ENCODE measurements at regions not wholly inside any gene's neighbourhood (a gene's known extent, or its start where the extent isn't known, plus 50 kb on each side); places are given as distances from the start of the nearest gene placed in this dataset.
A peak's percentile ranks its signal among the peaks of the same experiment; 100 is the strongest.

DNA sequence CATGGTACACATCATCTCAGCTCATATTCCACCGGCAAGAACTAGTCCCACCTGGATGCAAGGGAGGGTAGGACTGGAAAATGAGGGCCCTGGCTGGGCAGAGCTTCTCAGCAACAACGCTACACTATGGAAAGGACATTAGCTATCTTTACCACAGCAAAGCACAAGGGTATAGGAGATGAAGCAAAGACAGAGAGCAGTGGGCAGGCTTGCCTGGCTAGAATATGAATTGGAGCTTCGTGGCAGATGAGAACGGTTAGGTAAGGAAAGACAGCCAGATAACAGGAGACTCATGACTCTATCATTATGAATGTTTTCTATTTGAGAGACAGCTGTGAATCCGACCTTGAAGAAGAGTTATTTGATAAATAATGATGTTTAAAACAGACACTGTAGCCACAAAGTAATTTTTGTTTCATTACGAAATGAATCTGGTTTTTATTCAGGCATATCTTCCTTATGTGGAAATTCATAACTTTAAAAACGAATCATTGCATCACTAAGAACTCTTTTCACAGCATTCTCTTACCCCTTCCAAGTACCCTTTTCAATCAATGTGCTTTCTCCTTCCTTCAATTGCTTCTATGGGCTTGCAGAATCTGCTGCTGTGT, 59.1 kb upstream of the PCED1B start:
- no peak for FAIRE-seq
- no peak for TF ChIP-seq POLR2A (IDR thresholded peaks at IDR 0.05; ENCODE audit: low read depth, low read length)
- no peak for TF ChIP-seq POLR2AphosphoS5 (IDR thresholded peaks at IDR 0.05; ENCODE audit: low read depth, low read length)
- no peak for TF ChIP-seq POU2F2 (IDR thresholded peaks at IDR 0.05; ENCODE audit: low read depth, low read length)
- TF ChIP-seq SPI1 (IDR thresholded peaks at IDR 0.05; ENCODE audit: low read depth, low read length): no peak
- no peak for TF ChIP-seq PAX5 (IDR thresholded peaks at IDR 0.05; ENCODE audit: insufficient read depth, low read length, severe bottlenecking)
- no peak for TF ChIP-seq TAF1 (IDR thresholded peaks at IDR 0.05; ENCODE audit: low read depth, low read length)
- no peak for DNase-seq (ENCODE audit: insufficient read length, low spot score)

DNA sequence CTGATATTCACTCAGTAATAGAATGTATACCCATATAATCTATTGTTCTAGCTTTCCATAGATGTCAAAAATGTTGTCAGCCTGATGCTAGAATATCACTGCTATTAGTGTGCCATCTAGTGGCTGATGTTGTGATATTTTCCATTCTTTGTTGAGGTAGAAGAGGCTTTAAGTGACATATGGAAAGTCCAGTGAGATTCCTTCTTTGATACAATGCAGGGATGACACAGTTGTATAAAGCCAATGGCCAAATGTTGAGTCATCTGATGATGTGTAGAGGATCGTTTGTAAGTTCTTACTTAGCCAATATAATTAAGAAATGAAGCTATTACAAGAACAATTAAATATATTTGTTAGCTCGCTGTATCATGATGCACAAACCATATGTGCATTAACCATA, 58.1 kb upstream of the PCED1B start:
- TF ChIP-seq POLR2AphosphoS5 (IDR thresholded peaks at IDR 0.05; ENCODE audit: low read depth, low read length): no peak
- TF ChIP-seq POU2F2 (IDR thresholded peaks at IDR 0.05; ENCODE audit: low read depth, low read length): no peak
- no peak for TF ChIP-seq SPI1 (IDR thresholded peaks at IDR 0.05; ENCODE audit: low read depth, low read length)
- TF ChIP-seq POLR2A (IDR thresholded peaks at IDR 0.05; ENCODE audit: low read depth, low read length): no peak
- no peak for TF ChIP-seq PAX5 (IDR thresholded peaks at IDR 0.05; ENCODE audit: insufficient read depth, low read length, severe bottlenecking)
- TF ChIP-seq TAF1 (IDR thresholded peaks at IDR 0.05; ENCODE audit: low read depth, low read length): no peak
- no peak for DNase-seq (ENCODE audit: insufficient read length, low spot score)
- FAIRE-seq: peak; percentile 90

DNA sequence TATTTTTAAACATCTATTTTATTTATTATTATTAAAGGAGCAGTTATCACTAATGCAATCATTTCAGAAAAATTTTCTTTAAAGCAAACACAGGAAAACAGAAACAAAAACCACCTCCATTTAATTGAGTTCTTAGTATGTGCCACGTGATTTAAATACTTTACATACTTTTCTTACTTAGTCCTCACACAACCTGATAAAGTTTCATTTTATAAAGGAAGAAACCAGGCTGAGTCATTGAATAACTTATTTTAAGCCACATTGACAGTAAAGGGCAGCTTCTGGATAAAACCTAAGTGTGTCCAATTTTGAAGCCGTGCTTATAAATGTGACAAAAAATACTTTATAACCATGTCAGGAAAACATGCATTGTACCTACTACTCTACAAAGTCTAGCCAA, 57.1 kb upstream of the PCED1B start:
- DNase-seq (ENCODE audit: insufficient read length, low spot score): no peak
- TF ChIP-seq POLR2AphosphoS5 (IDR thresholded peaks at IDR 0.05; ENCODE audit: low read depth, low read length) (no peak), POLR2A (IDR thresholded peaks at IDR 0.05; ENCODE audit: low read depth, low read length) (no peak), POU2F2 (IDR thresholded peaks at IDR 0.05; ENCODE audit: low read depth, low read length) (no peak), PAX5 (IDR thresholded peaks at IDR 0.05; ENCODE audit: insufficient read depth, low read length, severe bottlenecking) (no peak), TAF1 (IDR thresholded peaks at IDR 0.05; ENCODE audit: low read depth, low read length) (no peak), SPI1 (IDR thresholded peaks at IDR 0.05; ENCODE audit: low read depth, low read length) (no peak)
- FAIRE-seq: no peak

- TF ChIP-seq POLR2AphosphoS5 (IDR thresholded peaks at IDR 0.05; ENCODE audit: low read depth, low read length) (no peak), POLR2A (IDR thresholded peaks at IDR 0.05; ENCODE audit: low read depth, low read length) (no peak), PAX5 (IDR thresholded peaks at IDR 0.05; ENCODE audit: insufficient read depth, low read length, severe bottlenecking) (no peak), TAF1 (IDR thresholded peaks at IDR 0.05; ENCODE audit: low read depth, low read length) (no peak), POU2F2 (IDR thresholded peaks at IDR 0.05; ENCODE audit: low read depth, low read length) (no peak), SPI1 (IDR thresholded peaks at IDR 0.05; ENCODE audit: low read depth, low read length) (no peak)
- DNase-seq (ENCODE audit: insufficient read length, low spot score): no peak
- FAIRE-seq: no peak
These were observed 56.1 kb upstream of the PCED1B start for GRCh38 chr12:47023311-47023710.

- DNase-seq (ENCODE audit: insufficient read length, low spot score): no peak
- TF ChIP-seq POLR2AphosphoS5 (IDR thresholded peaks at IDR 0.05; ENCODE audit: low read depth, low read length) (no peak), POLR2A (IDR thresholded peaks at IDR 0.05; ENCODE audit: low read depth, low read length) (no peak), POU2F2 (IDR thresholded peaks at IDR 0.05; ENCODE audit: low read depth, low read length) (no peak)
- no peak for FAIRE-seq
These were observed 55.5 kb upstream of the PCED1B start for GRCh38 chr12:47023953-47024352.

DNA sequence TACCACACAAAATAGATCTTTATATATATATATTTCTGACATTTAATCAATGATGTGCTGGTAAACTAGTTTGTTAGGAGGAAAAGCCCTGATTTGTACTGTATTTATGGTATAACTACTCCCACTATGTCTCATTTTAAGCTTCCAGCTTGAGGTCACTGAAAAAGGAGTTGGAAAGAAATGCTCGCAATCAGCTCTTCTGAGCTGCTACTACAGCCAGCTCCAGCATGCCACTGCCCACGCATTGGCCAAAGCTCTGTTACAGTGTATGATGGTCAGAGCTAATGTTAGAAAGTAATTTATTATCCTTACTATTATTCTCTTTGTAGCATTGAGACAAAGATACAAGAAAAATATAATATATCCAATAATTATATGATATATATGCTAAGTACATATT, 55.0 kb upstream of the PCED1B start:
- no peak for DNase-seq (ENCODE audit: insufficient read length, low spot score)
- TF ChIP-seq POLR2AphosphoS5 (IDR thresholded peaks at IDR 0.05; ENCODE audit: low read depth, low read length): no peak
- TF ChIP-seq PAX5 (IDR thresholded peaks at IDR 0.05; ENCODE audit: insufficient read depth, low read length, severe bottlenecking): no peak
- no peak for TF ChIP-seq SPI1 (IDR thresholded peaks at IDR 0.05; ENCODE audit: low read depth, low read length)
- TF ChIP-seq POLR2A (IDR thresholded peaks at IDR 0.05; ENCODE audit: low read depth, low read length): no peak
- TF ChIP-seq POU2F2 (IDR thresholded peaks at IDR 0.05; ENCODE audit: low read depth, low read length): no peak
- TF ChIP-seq TAF1 (IDR thresholded peaks at IDR 0.05; ENCODE audit: low read depth, low read length): no peak
- no peak for FAIRE-seq

- no peak for TF ChIP-seq POLR2A (IDR thresholded peaks at IDR 0.05; ENCODE audit: low read depth, low read length)
- no peak for TF ChIP-seq SPI1 (IDR thresholded peaks at IDR 0.05; ENCODE audit: low read depth, low read length)
- no peak for TF ChIP-seq POLR2AphosphoS5 (IDR thresholded peaks at IDR 0.05; ENCODE audit: low read depth, low read length)
- no peak for TF ChIP-seq PAX5 (IDR thresholded peaks at IDR 0.05; ENCODE audit: insufficient read depth, low read length, severe bottlenecking)
- DNase-seq (ENCODE audit: insufficient read length, low spot score) (no peak), FAIRE-seq (no peak)
These were observed 54.1 kb upstream of the PCED1B start for GRCh38 chr12:47025349-47025748.

DNA sequence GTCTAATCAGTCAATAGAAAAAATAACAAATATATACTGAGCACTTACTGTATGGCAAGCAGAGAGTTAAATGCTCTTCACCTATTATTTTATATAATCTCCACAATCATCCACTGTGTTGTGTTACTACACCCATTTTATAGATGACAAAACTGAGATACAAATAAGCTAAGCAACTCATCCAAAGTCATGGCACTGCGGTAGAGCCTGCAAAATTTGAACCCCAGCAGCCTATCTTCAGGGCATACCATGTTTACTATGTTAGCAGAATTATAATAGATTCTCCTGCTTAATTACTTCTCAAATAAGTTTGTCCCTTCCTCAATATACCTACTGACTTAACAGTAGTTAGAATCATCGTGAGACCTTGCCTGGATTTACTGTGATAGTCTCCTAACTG, 53.6 kb upstream of the PCED1B start:
- FAIRE-seq: no peak
- TF ChIP-seq POLR2AphosphoS5 (IDR thresholded peaks at IDR 0.05; ENCODE audit: low read depth, low read length) (no peak), SPI1 (IDR thresholded peaks at IDR 0.05; ENCODE audit: low read depth, low read length) (no peak)
- no peak for DNase-seq (ENCODE audit: insufficient read length, low spot score)

DNA sequence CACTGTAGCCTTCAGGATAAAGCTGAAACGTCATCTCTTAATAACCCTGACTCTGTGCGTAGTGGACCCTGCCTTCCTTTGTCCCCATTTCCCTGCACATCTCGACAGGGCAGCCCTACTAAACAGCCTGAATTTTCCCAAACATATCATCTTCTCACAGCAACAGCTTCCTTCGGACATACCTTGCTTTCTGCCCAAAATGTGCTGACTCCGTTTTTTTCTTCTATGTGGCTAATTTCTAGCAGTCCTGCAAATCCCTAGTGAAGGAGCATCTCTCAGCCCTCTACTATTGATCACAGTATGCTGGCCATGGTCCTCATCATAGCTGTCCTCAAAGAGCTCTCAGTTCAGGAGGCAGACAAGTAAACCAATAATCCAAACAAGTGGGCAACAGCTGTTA, 53.1 kb upstream of the PCED1B start:
- no peak for FAIRE-seq
- DNase-seq (ENCODE audit: insufficient read length, low spot score): no peak
- TF ChIP-seq PAX5 (IDR thresholded peaks at IDR 0.05; ENCODE audit: insufficient read depth, low read length, severe bottlenecking) (no peak), POLR2AphosphoS5 (IDR thresholded peaks at IDR 0.05; ENCODE audit: low read depth, low read length) (no peak), POU2F2 (IDR thresholded peaks at IDR 0.05; ENCODE audit: low read depth, low read length) (no peak), SPI1 (IDR thresholded peaks at IDR 0.05; ENCODE audit: low read depth, low read length) (no peak), TAF1 (IDR thresholded peaks at IDR 0.05; ENCODE audit: low read depth, low read length) (no peak), POLR2A (IDR thresholded peaks at IDR 0.05; ENCODE audit: low read depth, low read length) (no peak)

Data from GM12891 (cell line).